H1 (cell line): ENCODE measurements at regions not wholly inside any gene's neighbourhood (a gene's known extent, or its start where the extent isn't known, plus 50 kb on each side); places are given as distances from the start of the nearest gene placed in this dataset.

ENCODE experiments used
- TEAD4 ChIP-seq: IDR thresholded peaks from 2 replicates; pipeline ENCODE4 v1.6.1; 2012; ENCODE audit warnings: low read depth, low read length, inconsistent platforms, mixed read lengths

DNA sequence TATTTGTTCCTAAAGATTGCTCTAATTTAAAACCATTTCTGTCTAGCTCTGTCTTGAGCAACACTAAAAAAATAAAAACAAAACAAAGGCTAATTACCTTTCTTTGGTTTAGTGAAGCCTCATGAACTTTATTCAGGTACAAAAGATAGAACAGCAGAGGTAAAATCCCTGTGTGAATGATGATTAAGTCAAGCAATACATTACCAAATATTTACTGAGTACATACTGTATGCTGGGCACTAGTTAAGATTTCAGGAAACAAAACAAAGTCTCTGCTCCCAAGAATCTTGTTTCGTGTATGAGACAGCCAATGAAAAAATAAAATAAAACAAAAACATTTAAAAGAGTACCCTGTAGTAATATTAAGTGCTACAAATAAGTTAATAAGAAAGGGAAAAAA lies 257.5 kb downstream of the RND3 start (continued):
- no peak for TF ChIP-seq TEAD4
